Upper lobe of left lung (tissue), 6 donors: ENCODE measurements at regions not wholly inside any gene's neighbourhood (a gene's known extent, or its start where the extent isn't known, plus 50 kb on each side); places are given as distances from the start of the nearest gene placed in this dataset.
"Not testable (repeated sequence)": the region's sequence is repeated elsewhere in the genome, so short reads cannot be mapped to it uniquely, and the experiment has no call there.

Experiments used
- ATAC-seq, 2 donors: fragments of 200-7000 bp; cut with Tn5 transposase; one replicate each; pipeline ENCODE4 v1.9.1; 2022; ENCODE audit warnings: mild to moderate bottlenecking in 2 of 2, moderate library complexity in 2 of 2; ENCODE audit not compliant: low FRiP score in 2 of 2
- DNase-seq, 2 donors: peaks; one replicate each; pipeline ENCODE4 v3.0.0-alpha.2; 2019 to 2020
- H3K27ac ChIP-seq, 4 donors: fragments of 200-600 bp; sonication (generic); one replicate each; pipeline ENCODE4 v1.5.1; 2016 to 2019
- H3K27me3 ChIP-seq, 4 donors: fragments of 200-600 bp; sonication (generic); one replicate each; pipeline ENCODE4 v1.5.1; 2017 to 2019
- H3K36me3 ChIP-seq, 4 donors: fragments of 200-600 bp; sonication (generic); one replicate each; pipeline ENCODE4 v1.5.1; 2016 to 2019
- H3K4me1 ChIP-seq, 4 donors: fragments of 200-600 bp; sonication (generic); one replicate each; pipeline ENCODE4 v1.5.1; 2018 to 2019
- H3K4me3 ChIP-seq, 4 donors: fragments of 200-600 bp; sonication (generic); one replicate each; pipeline ENCODE4 v1.5.1; 2017 to 2019; ENCODE audit warnings: mild to moderate bottlenecking in 2 of 4, moderate library complexity in 1 of 4
- H3K9me3 ChIP-seq, 4 donors: fragments of 200-600 bp; sonication (generic); one replicate each; pipeline ENCODE4 v1.5.1; 2018 to 2019
- EP300 ChIP-seq, 4 donors: sonication (generic); formaldehyde crosslinking; IDR thresholded peaks; one replicate each; pipeline ENCODE4 v1.5.1; 2017; ENCODE audit warnings: antibody characterized with exemption in 4 of 4, control low read depth in 2 of 4
- POLR2A ChIP-seq, 4 donors: fragments of 450-650 bp; IDR thresholded peaks; one replicate each; pipeline ENCODE4 v1.5.1; 2016 to 2017; ENCODE audit warnings: antibody characterized with exemption in 4 of 4, mild to moderate bottlenecking in 2 of 4
- POLR2AphosphoS5 ChIP-seq, 2 donors: sonication (generic); formaldehyde crosslinking; IDR thresholded peaks; one replicate each; pipeline ENCODE4 v1.5.1; 2017; ENCODE audit warnings: antibody characterized with exemption in 2 of 2
- WGBS, 2 donors: methylation state at CpG; one replicate each; pipeline ENCODE4 v1.1.5; 2017 to 2018; 5-methylcytosine and 5-hydroxymethylcytosine counted together
- TF ChIP-seq, protein P1 (sequence below), 6 experiments: fragments of 450-650 bp in 4 of 6; fragments of 200-600 bp in 2 of 6; sonication (generic) in 2 of 6; IDR thresholded peaks; one replicate each; pipeline ENCODE4 v1.5.1; 2016 to 2019; ENCODE audit warnings: antibody characterized with exemption in 6 of 6
- donor health status: DM: no; HTN: no; CAD: no; lungs with moderate emphysema.
- donor health status: DM: no; HTN: yes; CAD: no; lungs with severe emphysema.

DNA sequence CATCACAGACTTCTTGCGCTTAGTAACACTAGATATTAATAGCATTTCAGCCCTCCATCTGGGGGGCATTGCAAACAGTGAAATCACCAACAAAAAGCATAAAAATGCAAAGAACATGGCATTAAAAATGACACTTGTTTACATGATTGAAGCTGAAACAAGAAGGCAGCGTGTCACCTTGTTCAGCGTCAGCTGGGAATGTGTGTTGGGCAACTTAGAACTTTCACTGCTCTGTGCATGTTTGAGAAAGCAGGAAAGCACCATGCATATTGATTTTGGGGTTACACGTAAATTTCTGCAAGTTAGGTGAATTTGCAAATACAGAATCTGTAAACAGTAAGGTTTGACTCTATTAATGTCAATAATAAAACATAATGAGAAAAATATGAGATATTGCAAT, 162.9 kb downstream of the SOX4 start:
- Histone ChIP-seq H3K36me3 (no peaks in the 10 kb centered on the region), H3K27ac (no peak overlapping the region), H3K9me3 (no peaks in the 10 kb centered on the region), H3K27me3 (no peaks in the 10 kb centered on the region), H3K4me3 (no peak overlapping the region), H3K4me1 (peaks cover 13 to 17% (median 16%) of the 10 kb centered on the region in 4 donors)
- DNase-seq (no peak), ATAC-seq (no peak)
- TF ChIP-seq, protein P1, sequence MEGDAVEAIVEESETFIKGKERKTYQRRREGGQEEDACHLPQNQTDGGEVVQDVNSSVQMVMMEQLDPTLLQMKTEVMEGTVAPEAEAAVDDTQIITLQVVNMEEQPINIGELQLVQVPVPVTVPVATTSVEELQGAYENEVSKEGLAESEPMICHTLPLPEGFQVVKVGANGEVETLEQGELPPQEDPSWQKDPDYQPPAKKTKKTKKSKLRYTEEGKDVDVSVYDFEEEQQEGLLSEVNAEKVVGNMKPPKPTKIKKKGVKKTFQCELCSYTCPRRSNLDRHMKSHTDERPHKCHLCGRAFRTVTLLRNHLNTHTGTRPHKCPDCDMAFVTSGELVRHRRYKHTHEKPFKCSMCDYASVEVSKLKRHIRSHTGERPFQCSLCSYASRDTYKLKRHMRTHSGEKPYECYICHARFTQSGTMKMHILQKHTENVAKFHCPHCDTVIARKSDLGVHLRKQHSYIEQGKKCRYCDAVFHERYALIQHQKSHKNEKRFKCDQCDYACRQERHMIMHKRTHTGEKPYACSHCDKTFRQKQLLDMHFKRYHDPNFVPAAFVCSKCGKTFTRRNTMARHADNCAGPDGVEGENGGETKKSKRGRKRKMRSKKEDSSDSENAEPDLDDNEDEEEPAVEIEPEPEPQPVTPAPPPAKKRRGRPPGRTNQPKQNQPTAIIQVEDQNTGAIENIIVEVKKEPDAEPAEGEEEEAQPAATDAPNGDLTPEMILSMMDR (IDR thresholded peaks at IDR 0.05), result no peak
- WGBS, 2 donors, result 81 to 89% methylated on average over 4 of the region's 4 CpGs

DNA sequence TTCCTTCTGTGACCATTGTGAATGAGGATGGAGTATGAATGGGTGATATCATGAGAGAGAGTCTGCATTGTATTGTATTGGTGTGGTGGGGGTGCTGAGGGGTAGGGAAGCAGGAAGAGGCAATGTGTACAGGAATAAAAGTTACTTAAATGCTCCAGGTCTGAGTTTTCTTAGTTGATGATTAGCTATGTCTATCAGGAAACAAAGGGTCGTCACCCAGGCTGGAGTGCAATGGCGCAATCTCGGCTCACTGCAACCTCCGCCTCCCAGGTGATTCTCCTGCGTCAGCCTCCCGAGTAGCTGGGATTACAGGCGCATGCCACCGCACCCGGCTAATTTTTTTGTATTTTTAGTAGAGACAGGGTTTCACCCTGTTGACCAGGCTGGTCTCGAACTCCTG, 163.8 kb downstream of the SOX4 start:
- H3K27me3 ChIP-seq, H3K9me3 ChIP-seq, DNase-seq, ATAC-seq, H3K4me3 ChIP-seq, H3K27ac ChIP-seq, H3K36me3 ChIP-seq: not testable (repeated sequence)
- peaks cover 13 to 17% (median 16%) of the 10 kb centered on the region in 4 donors for H3K4me1 ChIP-seq
- WGBS, 2 donors, result 90 to 95% methylated on average over 10 of the region's 10 CpGs

DNA sequence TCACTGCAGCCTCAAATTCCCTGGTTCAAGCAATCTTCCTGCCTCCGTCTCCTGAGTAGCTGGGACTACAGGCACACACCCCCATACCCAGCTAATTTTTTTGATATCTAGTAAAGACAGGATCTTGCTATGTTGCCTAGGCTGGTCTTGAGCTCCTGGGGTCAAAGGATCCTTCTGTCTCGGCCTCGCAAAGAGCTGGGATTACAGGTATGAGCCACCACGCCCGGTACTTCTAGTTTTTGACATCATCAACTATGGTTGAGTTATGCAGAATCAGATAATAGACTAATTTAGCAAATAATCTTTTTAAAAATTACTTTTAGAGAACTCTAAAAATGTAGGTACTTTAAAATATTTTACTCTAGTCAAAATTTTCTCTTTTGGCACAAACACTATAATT, 166.2 kb downstream of the SOX4 start:
- H3K27ac ChIP-seq, result no peak overlapping the region
- no peaks in the 10 kb centered on the region for H3K36me3 ChIP-seq
- H3K27me3 ChIP-seq, result no peaks in the 10 kb centered on the region
- DNase-seq, result no peak
- H3K9me3 ChIP-seq, result no peaks in the 10 kb centered on the region
- 92 to 93% methylated on average over 5 of the region's 5 CpGs for WGBS, 2 donors
- no peak for ATAC-seq
- peaks cover 0 to 2% (median 0%) of the 10 kb centered on the region in 4 donors for H3K4me1 ChIP-seq
- H3K4me3 ChIP-seq, result no peak overlapping the region
- no peak for TF ChIP-seq POLR2AphosphoS5 (IDR thresholded peaks at IDR 0.05)
- no peak for TF ChIP-seq POLR2A (IDR thresholded peaks at IDR 0.05)
- TF ChIP-seq, protein P1 (IDR thresholded peaks at IDR 0.05), result no peak
- TF ChIP-seq EP300 (IDR thresholded peaks at IDR 0.05), result no peak

DNA sequence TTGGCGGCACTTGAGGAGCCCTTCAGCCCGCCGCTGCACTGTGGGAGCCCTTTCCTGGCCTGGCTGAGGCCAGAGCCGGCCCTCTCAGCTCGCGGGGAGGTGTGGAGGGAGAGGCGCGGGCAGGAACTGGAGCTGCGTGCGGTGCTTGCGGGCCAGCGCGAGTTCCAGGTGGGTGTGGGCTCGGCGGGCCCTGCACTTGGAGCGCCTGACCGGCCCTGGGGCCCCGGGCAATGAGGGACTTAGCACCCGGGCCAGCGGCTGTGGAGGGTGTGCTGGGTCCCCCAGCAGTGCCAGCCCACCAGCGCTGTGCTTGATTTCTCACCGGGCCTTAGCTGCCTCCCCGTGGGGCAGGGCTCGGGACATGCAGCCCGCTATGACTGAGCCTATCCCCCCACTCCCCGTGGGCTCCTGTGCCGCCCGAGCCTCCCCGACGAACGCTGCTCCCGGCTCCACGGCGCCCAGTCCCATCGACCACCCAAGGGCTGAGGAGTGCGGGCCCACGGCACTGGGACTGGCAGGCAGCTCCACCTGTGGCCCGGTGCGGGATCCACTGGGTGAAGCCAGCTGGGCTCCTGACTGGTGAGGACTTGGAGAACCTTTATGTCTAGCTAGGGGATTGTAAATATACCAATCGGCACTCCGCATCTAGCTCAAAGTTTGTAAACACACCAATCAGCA, 167.6 kb downstream of the SOX4 start:
- ATAC-seq, H3K36me3 ChIP-seq, H3K9me3 ChIP-seq, H3K4me3 ChIP-seq, H3K4me1 ChIP-seq, H3K27ac ChIP-seq, H3K27me3 ChIP-seq: not testable (repeated sequence)
- DNase-seq, result peak in 1 of 2 donors; percentile 76
- WGBS, 2 donors, result 92 to 94% methylated on average over 6 to 40 of the region's 41 CpGs

DNA sequence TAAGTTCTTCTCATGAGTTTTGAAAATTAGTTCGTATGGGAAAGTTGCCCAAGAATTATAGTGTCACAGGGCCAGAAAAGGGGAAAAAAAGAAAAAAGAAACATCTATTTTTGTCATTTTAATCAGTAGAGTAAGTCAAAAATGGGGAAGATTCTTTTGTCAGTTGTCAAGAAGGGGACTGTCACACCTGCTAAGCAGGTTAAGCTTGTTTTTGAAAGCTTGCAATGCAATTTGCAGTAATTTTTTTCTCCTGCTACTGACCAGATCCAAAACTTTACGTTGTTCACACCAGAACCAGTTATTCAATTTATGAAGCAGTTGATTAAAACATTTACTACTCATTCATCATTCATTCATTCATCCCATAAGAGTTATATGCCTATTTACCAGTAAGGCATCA, 171.4 kb downstream of the SOX4 start:
- DNase-seq, result no peak
- no peak for ATAC-seq
- H3K4me1 ChIP-seq, result peaks cover 8 to 14% (median 13%) of the 10 kb centered on the region in 4 donors
- TF ChIP-seq, protein P1 (IDR thresholded peaks at IDR 0.05), result no peak
- TF ChIP-seq EP300 (IDR thresholded peaks at IDR 0.05) (no peak), POLR2AphosphoS5 (IDR thresholded peaks at IDR 0.05) (no peak), POLR2A (IDR thresholded peaks at IDR 0.05) (no peak)
- no peak overlapping the region for H3K4me3 ChIP-seq
- H3K27me3 ChIP-seq, result no peaks in the 10 kb centered on the region
- WGBS, 2 donors, result 74 to 81% methylated on average over 2 of the region's 2 CpGs
- no peaks in the 10 kb centered on the region for H3K36me3 ChIP-seq
- H3K9me3 ChIP-seq, result no peaks in the 10 kb centered on the region
- H3K27ac ChIP-seq, result no peak overlapping the region

DNA sequence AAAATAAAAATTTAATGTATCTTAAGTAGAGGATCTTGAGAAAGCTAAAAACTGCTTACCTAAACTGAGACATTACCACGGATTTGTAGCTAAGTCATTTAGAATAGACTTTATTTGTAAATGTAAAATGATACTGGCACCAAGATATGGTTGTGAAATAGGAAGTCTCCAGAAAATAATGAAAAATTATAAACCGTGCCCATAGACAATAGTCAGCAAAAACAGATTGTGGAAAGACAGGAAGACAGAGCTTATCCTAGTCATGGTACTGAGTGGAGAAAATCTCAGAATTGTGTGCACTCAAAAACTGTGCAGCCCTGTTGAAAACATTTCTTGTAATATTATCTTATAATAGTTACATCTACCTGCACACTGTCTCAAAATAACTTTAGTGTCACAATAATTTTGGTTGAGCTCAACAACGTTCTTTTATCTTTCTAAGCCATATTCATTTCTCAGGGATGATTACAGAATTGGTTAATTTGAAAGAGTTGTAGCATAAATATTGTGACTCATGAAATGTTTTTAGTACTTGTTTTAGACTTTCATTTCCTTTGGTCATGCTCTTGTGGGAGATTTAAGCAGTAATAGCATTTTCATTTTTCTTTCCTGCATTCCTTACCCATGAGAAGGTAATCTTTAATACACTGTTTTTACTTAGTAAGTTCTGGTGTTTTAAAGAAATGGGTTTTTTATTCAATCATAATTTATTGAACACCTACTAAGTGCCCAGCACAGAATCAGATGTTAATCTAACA, 174.5 kb downstream of the SOX4 start:
- Histone ChIP-seq H3K27me3 (no peaks in the 10 kb centered on the region), H3K9me3 (no peaks in the 10 kb centered on the region), H3K27ac (no peak overlapping the region), H3K4me3 (no peak overlapping the region), H3K36me3 (no peaks in the 10 kb centered on the region), H3K4me1 (peaks cover 15 to 31% (median 23%) of the 10 kb centered on the region in 4 donors)
- 29 to 37% methylated on average over 3 of the region's 3 CpGs for WGBS, 2 donors
- DNase-seq (no peak), ATAC-seq (peak in 1 of 2 donors; percentile 32)
- TF ChIP-seq POLR2A (IDR thresholded peaks at IDR 0.05) (no peak), POLR2AphosphoS5 (IDR thresholded peaks at IDR 0.05) (no peak), EP300 (IDR thresholded peaks at IDR 0.05) (no peak)
- TF ChIP-seq, protein P1 (IDR thresholded peaks at IDR 0.05), result no peak
